ENCODE measurements at regions not wholly inside any gene's neighbourhood (a gene's known extent, or its start where the extent isn't known, plus 50 kb on each side); places are given as distances from the start of the nearest gene placed in this dataset.

DNA sequence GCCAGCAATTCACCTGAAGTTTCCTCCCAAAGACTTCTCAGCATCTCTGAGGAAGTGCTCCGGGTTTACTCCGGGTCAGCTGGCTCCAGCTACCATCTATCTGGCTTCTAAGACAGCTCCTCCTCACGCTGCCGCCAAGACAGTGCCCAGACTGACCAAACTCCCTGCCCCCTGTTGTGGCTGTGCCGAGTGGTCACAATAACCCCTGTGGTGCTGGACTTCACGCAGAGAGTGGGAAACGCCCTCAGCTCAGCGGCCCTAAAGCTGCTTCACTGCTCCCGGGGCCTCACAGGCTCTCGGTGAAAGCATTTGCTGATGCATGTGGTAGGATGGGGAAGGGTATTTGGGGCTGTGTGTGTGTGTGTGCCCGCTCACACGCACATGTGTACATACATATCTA lies 154.8 kb upstream of the ZNF236 start:
- TF ChIP-seq, protein P1, sequence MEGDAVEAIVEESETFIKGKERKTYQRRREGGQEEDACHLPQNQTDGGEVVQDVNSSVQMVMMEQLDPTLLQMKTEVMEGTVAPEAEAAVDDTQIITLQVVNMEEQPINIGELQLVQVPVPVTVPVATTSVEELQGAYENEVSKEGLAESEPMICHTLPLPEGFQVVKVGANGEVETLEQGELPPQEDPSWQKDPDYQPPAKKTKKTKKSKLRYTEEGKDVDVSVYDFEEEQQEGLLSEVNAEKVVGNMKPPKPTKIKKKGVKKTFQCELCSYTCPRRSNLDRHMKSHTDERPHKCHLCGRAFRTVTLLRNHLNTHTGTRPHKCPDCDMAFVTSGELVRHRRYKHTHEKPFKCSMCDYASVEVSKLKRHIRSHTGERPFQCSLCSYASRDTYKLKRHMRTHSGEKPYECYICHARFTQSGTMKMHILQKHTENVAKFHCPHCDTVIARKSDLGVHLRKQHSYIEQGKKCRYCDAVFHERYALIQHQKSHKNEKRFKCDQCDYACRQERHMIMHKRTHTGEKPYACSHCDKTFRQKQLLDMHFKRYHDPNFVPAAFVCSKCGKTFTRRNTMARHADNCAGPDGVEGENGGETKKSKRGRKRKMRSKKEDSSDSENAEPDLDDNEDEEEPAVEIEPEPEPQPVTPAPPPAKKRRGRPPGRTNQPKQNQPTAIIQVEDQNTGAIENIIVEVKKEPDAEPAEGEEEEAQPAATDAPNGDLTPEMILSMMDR (IDR thresholded peaks at IDR 0.05 in 2 of 3, conservative IDR thresholded peaks at IDR 0.05 in 1 of 3; ENCODE audit: borderline replicate concordance in 1 of 3, insufficient read depth in 1 of 3, low read depth in 2 of 3, low read length in 2 of 3), result no peak
- no peak for TF ChIP-seq POLR2AphosphoS5 (IDR thresholded peaks at IDR 0.05; ENCODE audit: low read depth, low read length)
- no peak for TF ChIP-seq REST (IDR thresholded peaks at IDR 0.05; ENCODE audit: low read depth)
- TF ChIP-seq CEBPB (IDR thresholded peaks at IDR 0.05; ENCODE audit: low read depth), result no peak
- no peak for TF ChIP-seq JUND (IDR thresholded peaks at IDR 0.05)
- TF ChIP-seq RAD21 (IDR thresholded peaks at IDR 0.05; ENCODE audit: low read depth), result no peak

Measured in HCT116 (cell line).